ENCODE measurements at regions not wholly inside any gene's neighbourhood (a gene's known extent, or its start where the extent isn't known, plus 50 kb on each side); places are given as distances from the start of the nearest gene placed in this dataset.

- H2BK12ac ChIP-seq (ENCODE audit: low read depth, low read length) = no peak overlapping the region
- no peak for TF ChIP-seq PHF8 (conservative IDR thresholded peaks at IDR 0.05; ENCODE audit: low read depth, low read length)
- TF ChIP-seq RFX5 (IDR thresholded peaks at IDR 0.05; ENCODE audit: borderline replicate concordance, low read depth, low read length) = no peak
- TF ChIP-seq SP1 (IDR thresholded peaks at IDR 0.05; ENCODE audit: low read depth, low read length) = no peak
- no peak for TF ChIP-seq MAFK (IDR thresholded peaks at IDR 0.05; ENCODE audit: low read depth, low read length)
- TF ChIP-seq NRF1 (IDR thresholded peaks at IDR 0.05; ENCODE audit: low read depth, low read length) = no peak
- no peak for TF ChIP-seq RNF2 (IDR thresholded peaks at IDR 0.05; ENCODE audit: borderline replicate concordance, low read depth, low read length, missing control alignments, poor library complexity, severe bottlenecking)
- TF ChIP-seq CTBP2 (IDR thresholded peaks at IDR 0.05; ENCODE audit: borderline replicate concordance, insufficient read depth, insufficient read length, low read length) = no peak
- no peak for TF ChIP-seq KDM5A (IDR thresholded peaks at IDR 0.05; ENCODE audit: low read length)
- no peak for TF ChIP-seq ASH2L (IDR thresholded peaks at IDR 0.05; ENCODE audit: low read length)
- TF ChIP-seq ZNF274 (IDR thresholded peaks at IDR 0.05; ENCODE audit: borderline replicate concordance, extremely low read depth, low read length) = no peak
- TF ChIP-seq, protein P1, sequence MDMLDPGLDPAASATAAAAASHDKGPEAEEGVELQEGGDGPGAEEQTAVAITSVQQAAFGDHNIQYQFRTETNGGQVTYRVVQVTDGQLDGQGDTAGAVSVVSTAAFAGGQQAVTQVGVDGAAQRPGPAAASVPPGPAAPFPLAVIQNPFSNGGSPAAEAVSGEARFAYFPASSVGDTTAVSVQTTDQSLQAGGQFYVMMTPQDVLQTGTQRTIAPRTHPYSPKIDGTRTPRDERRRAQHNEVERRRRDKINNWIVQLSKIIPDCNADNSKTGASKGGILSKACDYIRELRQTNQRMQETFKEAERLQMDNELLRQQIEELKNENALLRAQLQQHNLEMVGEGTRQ (IDR thresholded peaks at IDR 0.05; ENCODE audit: low read length) = no peak
- no peak for TF ChIP-seq EZH2 (IDR thresholded peaks at IDR 0.05; ENCODE audit: low read depth, low read length, severe bottlenecking)
- TF ChIP-seq TAF7 (optimal IDR thresholded peaks at IDR 0.05; ENCODE audit: borderline replicate concordance, low read depth, low read length) = no peak
These were observed 483.9 kb downstream of the DNAH5 start for GRCh38 chr5:13460587-13460986.

More at GRCh38 chr5:13460587-13460986, 483.9 kb downstream of the DNAH5 start:
- Histone ChIP-seq H2BK20ac (ENCODE audit: low read length) (no peak overlapping the region), H2AK5ac (ENCODE audit: low read depth, low read length) (no peak overlapping the region), H3K23ac (ENCODE audit: insufficient read length) (no peak overlapping the region), H2BK120ac (replicated peaks; ENCODE audit: low read depth, low read length) (no peak overlapping the region), H3K79me2 (ENCODE audit: control insufficient read depth in 1 of 2, insufficient read depth in 2 of 2, low read length in 2 of 2) (no peaks in the 10 kb centered on the region), H2BK15ac (ENCODE audit: low read length) (no peak overlapping the region), H3K36me3 (ENCODE audit: control insufficient read depth in 2 of 4, insufficient read depth in 4 of 4, low read length in 3 of 4) (no peaks in the 10 kb centered on the region), H4K20me1 (replicated peaks in 1 of 2; ENCODE audit: control insufficient read depth in 1 of 2, insufficient read depth in 2 of 2, low read length in 2 of 2) (no peaks in the 10 kb centered on the region), H3K18ac (ENCODE audit: extremely low read depth, low read length) (no peak overlapping the region), H3K9ac (replicated peaks in 1 of 4; ENCODE audit: extremely low read depth in 1 of 4, low read depth in 3 of 4, low read length in 3 of 4) (no peak overlapping the region), H2BK5ac (ENCODE audit: low read depth, low read length) (no peak overlapping the region), H3K9me3 (ENCODE audit: insufficient read depth in 2 of 2, low read depth in 1 of 2, low read length in 1 of 2) (no peaks in the 10 kb centered on the region), H3K14ac (ENCODE audit: insufficient read length) (no peak overlapping the region), H3K27ac (ENCODE audit: low read depth, low read length) (no peak overlapping the region), H4K91ac (replicated peaks; ENCODE audit: insufficient read length, low read length) (no peak overlapping the region), H3K79me1 (ENCODE audit: low read depth, low read length) (no peaks in the 10 kb centered on the region), H3K4me1 (replicated peaks in 1 of 4; ENCODE audit: control insufficient read depth in 3 of 4, insufficient read depth in 4 of 4, low read length in 3 of 4) (no peaks in the 10 kb centered on the region), H4K8ac (ENCODE audit: extremely low read depth, insufficient read depth, low read length) (no peak overlapping the region), H3K4me2 (ENCODE audit: insufficient read depth in 1 of 2, low read depth in 2 of 2, low read length in 2 of 2) (no peak overlapping the region), H2AFZ (ENCODE audit: low read length) (no peak overlapping the region), H3K4me3 (ENCODE audit: extremely low read depth in 1 of 4, insufficient read depth in 2 of 4, low read depth in 3 of 4, low read length in 4 of 4) (no peak overlapping the region), H3K23me2 (ENCODE audit: low read depth, low read length) (no peaks in the 10 kb centered on the region), H3K56ac (replicated peaks; ENCODE audit: insufficient read length, low read depth, low read length) (no peak overlapping the region), H3K27me3 (replicated peaks in 1 of 4; ENCODE audit: control insufficient read depth in 3 of 4, extremely low read depth in 1 of 4, insufficient read depth in 3 of 4, low read length in 3 of 4) (peaks cover 0 to 1% (median 0%) of the 10 kb centered on the region in 4 experiments; a peak in 1 of 7 replicates), H4K5ac (ENCODE audit: insufficient read length, low read depth, low read length) (no peak overlapping the region), H3K4ac (replicated peaks; ENCODE audit: insufficient read length, low read depth, low read length) (no peak overlapping the region)
- CTCF ChIA-PET (ENCODE audit: partially characterized antibody) = interaction anchor here (0.6 to 2.8 kb wide), 3 partner anchors 19 to 75 kb away, joined by 3 to 14 read pairs (median 4); no protein-coding TSS in a partner anchor
- DNase-seq (ENCODE audit: low read depth in 1 of 2, low spot score in 2 of 2) = no peak
- 87% methylated on average over 2 of the region's 2 CpGs; no CpG with 5 or more reads in 1 of the 2 experiments for WGBS, 2 experiments (ENCODE audit: extremely low coverage in 1 of 2, insufficient coverage in 1 of 2, insufficient read length in 1 of 2, insufficient replicate concordance in 2 of 2, low coverage in 1 of 2, low lambda C conversion rate in 2 of 2, missing lambda C conversion rate in 1 of 2)
- FAIRE-seq = no peak
- POLR2A ChIA-PET (ENCODE audit: partially characterized antibody) = no interaction called here

Data from H1 (cell line).